RWPE1 (cell line): ENCODE measurements at regions not wholly inside any gene's neighbourhood (a gene's known extent, or its start where the extent isn't known, plus 50 kb on each side); places are given as distances from the start of the nearest gene placed in this dataset.

ENCODE experiments used
- CTCF ChIA-PET: fragments of 350-600 bp; sonication (Branson Sonifier 250); formaldehyde crosslinking; extraction: SDS; loops from one replicate; lab custom pipeline; 2021; lab: Yijun Ruan, JAX
- POLR2A ChIA-PET: fragments of 400-600 bp; formaldehyde crosslinking; extraction: SDS; loops from one replicate; lab custom pipeline; 2020; ENCODE audit warnings: antibody characterized with exemption; ENCODE audit not compliant: low non-redundant PET; lab: Yijun Ruan, JAX
- DNase-seq: peaks from one replicate; pipeline ENCODE4 v3.0.0; 2012; ENCODE audit warnings: low spot score
- H3K27ac ChIP-seq: fragments of 450-650 bp; 2 replicates; pipeline ENCODE4 v1.5.1; 2017
- CTCF ChIP-seq: fragments of 450-650 bp; conservative IDR thresholded peaks from 2 replicates; pipeline ENCODE4 v1.5.1; 2017; ENCODE audit warnings: low read depth, mild to moderate bottlenecking

GRCh38 chr20:60649541-60649940 lies 602.5 kb upstream of the CDH4 start:
- DNase-seq: no peak
- ChIA-PET POLR2A (no interaction called here), CTCF (no interaction called here)
- TF ChIP-seq CTCF: no peak
- no peak overlapping the region for H3K27ac ChIP-seq

DNA sequence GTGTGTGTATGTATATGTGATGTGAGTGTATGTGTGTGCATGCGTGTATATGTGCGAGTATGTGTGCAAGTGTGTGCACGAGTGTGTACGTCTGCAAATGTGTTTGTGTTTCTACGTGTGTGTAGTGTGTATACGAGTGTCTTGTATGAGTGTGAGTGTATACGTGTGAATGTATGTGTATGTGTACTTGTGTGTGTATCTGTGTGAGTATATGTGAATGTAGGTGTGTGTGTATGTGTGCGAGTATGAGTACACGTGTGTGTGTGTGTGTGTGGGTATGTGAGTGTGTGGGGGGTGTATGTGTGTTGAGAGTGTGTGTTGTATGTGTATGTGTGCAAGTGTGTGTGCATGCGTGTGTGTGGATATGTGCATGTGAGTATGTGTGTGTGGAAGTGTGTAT lies 602.0 kb upstream of the CDH4 start:
- POLR2A ChIA-PET: no interaction called here
- no peak overlapping the region for H3K27ac ChIP-seq
- TF ChIP-seq CTCF: no peak
- DNase-seq: no peak
- CTCF ChIA-PET: no interaction called here

- no peak for DNase-seq
- ChIA-PET CTCF (interaction anchor here (0.8 kb wide), 1 partner anchor 21 kb away, joined by 3 read pairs; no protein-coding TSS in a partner anchor), POLR2A (no interaction called here)
- H3K27ac ChIP-seq: no peak overlapping the region
- TF ChIP-seq CTCF: no peak
These were observed 600.0 kb upstream of the CDH4 start for GRCh38 chr20:60652046-60652445.

DNA sequence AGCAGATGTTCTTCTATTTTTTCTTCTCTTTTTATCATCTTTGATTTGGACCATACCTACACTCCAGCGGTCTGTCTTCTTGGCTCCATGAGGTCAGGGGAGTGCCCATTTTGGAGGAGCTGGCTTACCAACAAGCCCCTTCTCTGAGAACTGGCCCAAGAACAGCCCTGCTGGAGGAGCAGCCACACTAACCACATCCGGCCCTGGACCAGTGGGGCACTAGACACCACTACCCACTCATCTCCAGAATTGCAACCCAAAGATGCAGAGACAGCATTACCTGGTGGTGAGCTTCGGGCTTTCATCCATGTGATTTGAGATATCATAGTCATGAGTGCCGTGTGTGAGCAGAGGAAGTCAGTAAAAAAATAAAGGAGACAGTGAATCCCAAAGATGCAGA lies 599.4 kb upstream of the CDH4 start:
- H3K27ac ChIP-seq: no peak overlapping the region
- CTCF ChIA-PET: interaction anchor here (0.8 kb wide), 1 partner anchor 22 kb away, joined by 3 read pairs; no protein-coding TSS in a partner anchor
- no peak for TF ChIP-seq CTCF
- POLR2A ChIA-PET: no interaction called here
- DNase-seq: no peak

DNA sequence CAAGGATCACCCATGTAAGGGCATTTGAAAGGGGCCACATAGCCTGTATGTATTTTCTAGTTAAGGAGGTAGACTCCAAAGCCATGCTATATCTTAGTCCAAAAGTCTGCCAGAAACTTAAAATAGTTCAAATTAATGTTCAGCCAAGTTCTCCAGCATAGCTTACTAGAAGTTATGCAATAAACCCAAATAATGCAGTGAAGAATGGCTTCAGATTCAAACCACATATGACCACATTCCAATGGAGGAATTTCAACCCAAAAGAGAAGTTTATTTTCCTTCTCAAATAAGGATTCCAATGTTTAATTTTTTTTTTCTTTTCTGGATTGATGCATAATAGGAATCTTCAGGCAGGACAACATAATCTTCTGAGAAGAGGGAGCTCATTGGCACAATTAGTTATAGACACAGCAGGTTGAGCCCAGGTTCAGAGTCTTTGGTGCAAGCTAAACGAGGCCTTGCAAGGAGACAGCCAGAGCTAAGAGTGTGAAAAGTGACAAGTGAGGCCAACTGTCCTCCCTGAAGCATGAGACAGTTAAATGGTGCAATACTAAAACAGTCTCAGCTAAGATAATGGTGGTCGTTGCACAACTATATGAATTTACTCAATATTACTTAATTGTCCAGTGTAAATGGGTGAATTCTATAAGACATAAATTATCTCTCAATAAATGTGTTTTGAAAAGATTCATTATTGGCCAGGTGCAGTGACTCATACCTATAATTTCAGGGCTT lies 598.8 kb upstream of the CDH4 start:
- no peak for DNase-seq
- TF ChIP-seq CTCF: no peak
- POLR2A ChIA-PET: no interaction called here
- CTCF ChIA-PET: interaction anchor here (0.5 kb wide), 1 partner anchor 120 kb away, joined by 6 read pairs; no protein-coding TSS in a partner anchor
- no peak overlapping the region for H3K27ac ChIP-seq

- H3K27ac ChIP-seq: no peak overlapping the region
- ChIA-PET CTCF (no interaction called here), POLR2A (no interaction called here)
- TF ChIP-seq CTCF: no peak
- DNase-seq: no peak
These were observed 593.4 kb upstream of the CDH4 start for GRCh38 chr20:60658681-60659080.
